Parathyroid adenoma (tissue), 2 donors: ENCODE measurements at regions not wholly inside any gene's neighbourhood (a gene's known extent, or its start where the extent isn't known, plus 50 kb on each side); places are given as distances from the start of the nearest gene placed in this dataset.

Experiments used
- H2AFZ ChIP-seq: fragments of 300-600 bp; sonication (generic); one replicate; pipeline ENCODE4 v1.7.0; 2017; ENCODE audit warnings: antibody characterized with exemption, mild to moderate bottlenecking
- H3K27ac ChIP-seq: fragments of 300-600 bp; sonication (generic); one replicate; pipeline ENCODE4 v1.7.0; 2017
- H3K27me3 ChIP-seq: fragments of 300-600 bp; sonication (generic); one replicate; pipeline ENCODE4 v1.7.0; 2017; ENCODE audit warnings: low read length; ENCODE audit not compliant: control insufficient read depth, insufficient read depth
- H3K36me3 ChIP-seq: fragments of 300-600 bp; sonication (generic); one replicate; pipeline ENCODE4 v1.7.0; 2017; ENCODE audit warnings: low read length; ENCODE audit not compliant: control insufficient read depth, insufficient read depth
- H3K4me1 ChIP-seq: fragments of 300-600 bp; sonication (generic); one replicate; pipeline ENCODE4 v1.7.0; 2017; ENCODE audit warnings: control low read depth
- H3K4me2 ChIP-seq: fragments of 300-600 bp; sonication (generic); one replicate; pipeline ENCODE4 v1.7.0; 2017; ENCODE audit warnings: low read length
- H3K4me3 ChIP-seq: fragments of 300-600 bp; sonication (generic); one replicate; pipeline ENCODE4 v1.7.0; 2017; ENCODE audit warnings: low read depth, low read length
- H3K79me2 ChIP-seq: fragments of 300-600 bp; sonication (generic); one replicate; pipeline ENCODE4 v1.7.0; 2017; ENCODE audit warnings: control low read depth
- H3K9ac ChIP-seq: fragments of 300-600 bp; sonication (generic); one replicate; pipeline ENCODE4 v1.7.0; 2017; ENCODE audit warnings: mild to moderate bottlenecking
- H3K9me3 ChIP-seq: fragments of 300-600 bp; sonication (generic); one replicate; pipeline ENCODE4 v1.7.0; 2017; ENCODE audit warnings: low read length; ENCODE audit not compliant: control insufficient read depth
- CTCF ChIP-seq: fragments of 300-600 bp; sonication (generic); IDR thresholded peaks from one replicate; pipeline ENCODE4 v1.7.0; 2017; ENCODE audit warnings: antibody characterized with exemption, mild to moderate bottlenecking
- donor health status: primary hyperparathyroidism.

DNA sequence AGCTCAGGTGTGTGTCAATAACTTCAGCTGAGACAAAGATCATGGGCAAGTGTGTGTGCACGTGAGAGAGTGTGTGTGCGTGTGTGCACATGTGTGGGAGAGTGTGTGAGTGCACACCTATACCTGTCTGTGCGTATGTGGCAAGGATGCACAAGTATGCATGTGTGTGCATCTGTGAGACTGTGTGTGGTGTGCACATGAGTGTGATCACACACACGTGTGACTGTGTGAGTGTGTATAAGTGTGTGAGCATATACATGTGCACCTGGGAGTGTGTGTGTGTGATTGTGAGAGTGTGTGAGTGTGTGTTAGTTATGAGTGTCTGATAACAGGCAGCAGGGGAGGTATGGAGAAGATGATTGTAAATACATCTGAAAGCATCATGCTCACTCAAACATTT, 657.3 kb upstream of the PFKP start:
- H3K27ac ChIP-seq = no peak overlapping the region
- H3K4me2 ChIP-seq = no peak overlapping the region
- no peaks in the 10 kb centered on the region for H3K4me1 ChIP-seq
- H3K36me3 ChIP-seq = no peaks in the 10 kb centered on the region
- H3K9ac ChIP-seq = no peak overlapping the region
- H3K79me2 ChIP-seq = no peaks in the 10 kb centered on the region
- H3K27me3 ChIP-seq = no peaks in the 10 kb centered on the region
- H2AFZ ChIP-seq = no peak overlapping the region
- TF ChIP-seq CTCF = no peak
- no peaks in the 10 kb centered on the region for H3K9me3 ChIP-seq
- no peak overlapping the region for H3K4me3 ChIP-seq

DNA sequence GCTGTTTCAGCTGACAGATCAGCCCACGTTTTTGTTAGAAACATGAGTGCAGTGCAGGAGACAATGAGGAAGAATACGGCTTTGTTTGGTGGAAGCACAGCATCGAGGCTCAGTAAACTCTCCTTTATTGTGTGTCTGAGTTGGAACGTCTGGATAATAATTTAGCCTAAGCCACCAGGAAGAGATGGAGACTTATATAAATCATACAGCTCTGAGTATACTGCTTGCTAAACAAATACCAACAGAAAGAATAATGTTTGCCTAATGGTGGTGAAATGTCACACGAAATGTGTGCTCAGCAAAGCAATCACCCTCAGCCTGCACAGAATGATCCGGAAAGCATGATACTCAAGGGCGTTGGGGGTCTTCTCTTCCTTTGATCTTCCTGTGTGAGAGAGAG, 664.1 kb upstream of the ADARB2 start:
- Histone ChIP-seq H3K9ac (no peak overlapping the region), H3K4me3 (no peak overlapping the region), H3K36me3 (no peaks in the 10 kb centered on the region), H3K27me3 (no peaks in the 10 kb centered on the region), H3K4me1 (no peaks in the 10 kb centered on the region), H2AFZ (no peak overlapping the region), H3K27ac (no peak overlapping the region), H3K9me3 (no peaks in the 10 kb centered on the region), H3K4me2 (no peak overlapping the region), H3K79me2 (no peaks in the 10 kb centered on the region)
- TF ChIP-seq CTCF = no peak

- no peaks in the 10 kb centered on the region for H3K36me3 ChIP-seq
- no peak overlapping the region for H3K4me2 ChIP-seq
- H3K79me2 ChIP-seq = no peaks in the 10 kb centered on the region
- no peak overlapping the region for H2AFZ ChIP-seq
- no peaks in the 10 kb centered on the region for H3K27me3 ChIP-seq
- H3K4me3 ChIP-seq = no peak overlapping the region
- no peak overlapping the region for H3K9ac ChIP-seq
- TF ChIP-seq CTCF = no peak
- no peaks in the 10 kb centered on the region for H3K9me3 ChIP-seq
- no peak overlapping the region for H3K27ac ChIP-seq
- no peaks in the 10 kb centered on the region for H3K4me1 ChIP-seq
Measured at GRCh38 chr10:2399482-2399881, 662.2 kb upstream of the ADARB2 start.

DNA sequence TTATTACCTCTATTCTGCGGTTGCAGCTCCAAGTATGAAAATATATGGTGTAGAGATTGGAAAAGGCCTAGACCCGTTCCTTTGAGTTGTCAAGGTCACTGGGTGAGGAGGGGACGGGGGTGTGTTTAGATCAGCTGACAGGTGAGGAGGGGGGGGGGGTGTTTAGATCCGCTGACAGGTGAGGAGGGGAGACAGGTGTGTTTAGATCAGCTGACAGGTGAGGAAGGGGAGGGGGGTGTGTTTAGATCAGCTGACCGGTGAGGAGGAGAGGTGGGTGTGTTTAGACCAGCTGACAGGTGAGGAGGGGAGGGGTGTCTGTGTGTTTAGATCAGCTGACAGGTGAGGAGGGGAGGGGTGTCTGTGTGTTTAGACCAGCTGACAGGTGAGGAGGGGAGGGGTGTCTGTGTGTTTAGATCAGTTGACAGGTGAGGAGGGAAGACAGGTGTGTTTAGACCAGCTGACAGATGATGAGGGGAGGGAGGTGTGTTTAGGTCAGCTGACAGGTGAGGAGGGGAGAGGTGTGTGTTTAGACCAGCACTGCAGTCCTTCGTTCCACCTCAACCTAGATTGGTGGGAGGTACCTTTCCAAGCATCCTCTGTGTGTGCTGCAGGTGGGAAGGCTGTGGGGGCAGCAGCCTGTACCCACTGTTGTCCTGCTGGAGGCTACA, 655.0 kb upstream of the ADARB2 start:
- Histone ChIP-seq H3K79me2 (no peaks in the 10 kb centered on the region), H3K4me2 (peak overlapping the region; percentile 78), H3K27me3 (no peaks in the 10 kb centered on the region), H3K27ac (no peak overlapping the region), H3K36me3 (no peaks in the 10 kb centered on the region), H3K9ac (no peak overlapping the region), H3K4me3 (peak overlapping the region; percentile 44), H2AFZ (no peak overlapping the region), H3K9me3 (no peaks in the 10 kb centered on the region), H3K4me1 (no peaks in the 10 kb centered on the region)
- no peak for TF ChIP-seq CTCF

DNA sequence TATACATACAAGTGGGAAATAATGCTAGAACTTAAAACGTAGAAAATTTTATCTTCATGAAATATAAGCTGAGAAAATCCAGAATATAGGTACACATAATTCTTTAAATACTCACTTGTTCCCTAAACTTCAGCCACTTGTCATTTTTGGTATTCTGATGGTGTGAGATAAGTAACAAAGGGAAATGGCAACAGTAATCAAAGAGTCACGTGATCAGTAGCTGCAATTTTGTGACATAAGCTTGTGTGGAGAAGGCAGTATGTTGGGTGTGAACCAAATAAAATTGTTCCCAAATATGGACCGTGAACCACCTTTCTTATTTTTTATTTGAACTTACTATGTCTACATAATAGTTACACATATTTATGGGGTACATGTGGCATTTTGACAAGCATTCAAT, 650.3 kb upstream of the ADARB2 start:
- H3K4me1 ChIP-seq = no peaks in the 10 kb centered on the region
- H3K27ac ChIP-seq = no peak overlapping the region
- H3K36me3 ChIP-seq = no peaks in the 10 kb centered on the region
- no peak overlapping the region for H2AFZ ChIP-seq
- H3K9ac ChIP-seq = no peak overlapping the region
- TF ChIP-seq CTCF = no peak
- no peak overlapping the region for H3K4me3 ChIP-seq
- no peaks in the 10 kb centered on the region for H3K9me3 ChIP-seq
- no peaks in the 10 kb centered on the region for H3K79me2 ChIP-seq
- no peaks in the 10 kb centered on the region for H3K27me3 ChIP-seq
- H3K4me2 ChIP-seq = no peak overlapping the region
